GM12873 (cell line): ENCODE measurements at regions not wholly inside any gene's neighbourhood (a gene's known extent, or its start where the extent isn't known, plus 50 kb on each side); places are given as distances from the start of the nearest gene placed in this dataset.

Experiments
- CTCF ChIP-seq: IDR thresholded peaks from 2 replicates; pipeline ENCODE4 v1.5.1; 2012; ENCODE audit warnings: low read depth, mild to moderate bottlenecking, moderate library complexity, low read length, control low read depth; ENCODE audit not compliant: insufficient read depth; ENCODE audit errors: missing control alignments

- no peak for TF ChIP-seq CTCF
Observed at GRCh38 chr21:41600116-41600515, 92.2 kb upstream of the TMPRSS2 start.

- no peak for TF ChIP-seq CTCF
Observed at GRCh38 chr21:41598561-41599431, 90.8 kb upstream of the TMPRSS2 start.

GRCh38 chr21:41597811-41598231, 89.9 kb upstream of the TMPRSS2 start:
- TF ChIP-seq CTCF: no peak

- TF ChIP-seq CTCF: no peak
Observed at GRCh38 chr21:41597227-41597626, 89.3 kb upstream of the TMPRSS2 start.

- TF ChIP-seq CTCF: no peak
Observed at GRCh38 chr21:41596241-41596925, 88.4 kb upstream of the TMPRSS2 start.

GRCh38 chr21:41594268-41594667, 86.3 kb upstream of the TMPRSS2 start:
- TF ChIP-seq CTCF: no peak

- TF ChIP-seq CTCF: no peak
Observed at GRCh38 chr21:41593760-41594138, 85.8 kb upstream of the TMPRSS2 start.
